NB4 (cell line): ENCODE measurements at regions not wholly inside any gene's neighbourhood (a gene's known extent, or its start where the extent isn't known, plus 50 kb on each side); places are given as distances from the start of the nearest gene placed in this dataset.

ENCODE experiments used
- DNase-seq: peaks from one replicate; pipeline ENCODE4 v3.0.0; 2010; ENCODE audit warnings: low read depth
- H3K4me3 ChIP-seq: one replicate; pipeline ENCODE4 v1.5.1; 2011; ENCODE audit warnings: mild to moderate bottlenecking, low read depth, low read length, moderate library complexity
- CTCF ChIP-seq: IDR thresholded peaks from one replicate; pipeline ENCODE4 v1.5.1; 2012; ENCODE audit warnings: low read depth, low read length
- MAX ChIP-seq: IDR thresholded peaks from 2 replicates; pipeline ENCODE4 v1.6.1; 2011; ENCODE audit warnings: low read depth, low read length
- MYC ChIP-seq: IDR thresholded peaks from 2 replicates; pipeline ENCODE4 v1.6.1; 2011; ENCODE audit warnings: low read depth, low read length
- POLR2A ChIP-seq: IDR thresholded peaks from 2 replicates; pipeline ENCODE4 v1.6.1; 2011; ENCODE audit warnings: mild to moderate bottlenecking; ENCODE audit not compliant: insufficient read length; ENCODE audit errors: extremely low read depth

GRCh38 chr16:60684002-60684401 is 1352.2 kb downstream of the CDH8 start:
- H3K4me3 ChIP-seq = no peak overlapping the region
- TF ChIP-seq CTCF (no peak), MAX (no peak), POLR2A (no peak), MYC (no peak)
- DNase-seq = no peak

- H3K4me3 ChIP-seq = no peak overlapping the region
- DNase-seq = no peak
- TF ChIP-seq CTCF (no peak), MYC (no peak)
These were observed 1354.0 kb downstream of the CDH8 start for GRCh38 chr16:60682219-60682618.

GRCh38 chr16:60681043-60681442 is 1355.2 kb downstream of the CDH8 start:
- DNase-seq = no peak
- no peak for TF ChIP-seq POLR2A
- TF ChIP-seq MYC = no peak
- no peak for TF ChIP-seq CTCF
- no peak for TF ChIP-seq MAX
- H3K4me3 ChIP-seq = no peak overlapping the region

- DNase-seq = no peak
- no peak overlapping the region for H3K4me3 ChIP-seq
- TF ChIP-seq MYC (no peak), CTCF (no peak), MAX (no peak), POLR2A (no peak)
These were observed 1361.2 kb downstream of the CDH8 start for GRCh38 chr16:60675022-60675421.

- no peak overlapping the region for H3K4me3 ChIP-seq
- TF ChIP-seq MYC (no peak), MAX (no peak), POLR2A (no peak), CTCF (no peak)
- no peak for DNase-seq
These were observed 1362.0 kb downstream of the CDH8 start for GRCh38 chr16:60674241-60674640.

GRCh38 chr16:60655514-60656153 is 1380.6 kb downstream of the CDH8 start:
- TF ChIP-seq MYC = no peak
- TF ChIP-seq MAX = no peak
- no peak for TF ChIP-seq POLR2A
- TF ChIP-seq CTCF = no peak
- no peak overlapping the region for H3K4me3 ChIP-seq
- DNase-seq = no peak
